ENCODE measurements at regions not wholly inside any gene's neighbourhood (a gene's known extent, or its start where the extent isn't known, plus 50 kb on each side); places are given as distances from the start of the nearest gene placed in this dataset.
"Not testable (repeated sequence)": the region's sequence is repeated elsewhere in the genome, so short reads cannot be mapped to it uniquely, and the experiment has no call there.

DNA sequence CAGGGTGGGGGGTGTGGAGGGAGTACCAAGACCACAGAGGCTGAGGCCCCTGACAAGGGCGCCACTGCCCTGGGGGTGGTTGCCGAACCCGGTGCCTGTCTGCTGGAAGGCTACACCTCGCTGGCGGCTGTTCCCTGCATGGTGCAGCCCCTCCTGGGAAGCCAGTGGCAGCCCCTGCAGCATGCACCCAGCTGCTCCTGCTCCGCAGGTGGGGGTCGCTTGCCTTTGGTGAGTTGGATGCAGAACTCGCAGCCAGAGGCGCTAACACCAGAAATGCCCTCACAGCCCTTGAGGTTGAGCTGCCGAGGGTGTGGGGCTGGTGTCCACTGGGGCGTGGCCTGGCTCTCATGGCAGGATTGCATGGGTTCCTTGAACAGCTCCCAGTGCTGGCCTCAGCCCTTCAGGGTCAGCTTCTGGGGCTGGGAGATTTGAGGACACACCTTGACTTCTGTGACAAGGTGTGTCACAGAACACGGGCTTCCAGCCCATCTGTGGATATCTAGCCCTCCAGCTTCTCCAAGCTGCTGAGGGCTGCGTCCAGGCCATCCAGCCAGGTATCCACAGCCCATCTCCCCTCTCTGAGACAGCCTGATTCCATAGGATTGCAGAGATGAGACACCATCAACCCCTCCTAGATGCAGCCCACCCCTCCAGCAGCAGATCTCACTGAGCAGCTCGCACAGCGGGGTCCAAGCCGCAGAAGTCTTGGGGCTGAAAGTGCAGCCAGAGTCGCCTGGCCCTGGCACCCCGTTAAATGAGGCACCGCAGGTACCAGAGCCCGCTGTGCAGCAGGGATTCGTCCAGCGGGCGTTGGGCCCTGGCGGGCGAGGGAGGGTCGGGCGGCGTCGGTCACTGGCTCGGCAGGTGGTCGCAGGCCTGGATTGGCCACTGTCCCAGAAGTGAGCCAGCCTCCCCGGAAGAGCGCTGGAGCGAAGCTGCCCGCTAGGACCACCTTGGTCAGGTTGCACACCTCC, 586.3 kb downstream of the KCNJ18 start:
- TF ChIP-seq Cebpa-rat (IDR thresholded peaks at IDR 0.05) = no peak
- Histone ChIP-seq H3K27ac (no peak overlapping the region), H3K27me3 (no peaks in the 10 kb centered on the region), H3K4me2 (no peak overlapping the region), H4K20me1 (no peaks in the 10 kb centered on the region), H3K9ac (no peak overlapping the region), H3K4me1 (no peaks in the 10 kb centered on the region), H3K36me3 (no peaks in the 10 kb centered on the region), H3K4me3 (no peak overlapping the region), H3K9me3 (replicated peaks in 1 of 11) (peaks cover 0 to 19% (median 8%) of the 10 kb centered on the region in 11 experiments; a peak in 12 of 22 replicates)

- Histone ChIP-seq H3K4me1 (peaks cover 0 to 12% (median 8%) of the 10 kb centered on the region in 10 experiments; a peak in 15 of 20 replicates), H3K36me3 (no peaks in the 10 kb centered on the region), H3K27ac (no peak overlapping the region), H3K4me2 (peak overlapping the region in 8 of 11 experiments; percentile 32 to 75 (median 52); a peak in 15 of 22 replicates), H4K20me1 (no peaks in the 10 kb centered on the region), H3K9me3 (replicated peaks in 1 of 11) (no peaks in the 10 kb centered on the region), H3K27me3 (no peaks in the 10 kb centered on the region), H3K4me3 (no peak overlapping the region), H3K9ac (no peak overlapping the region)
- no peak for TF ChIP-seq Cebpa-rat (IDR thresholded peaks at IDR 0.05)
Observed at GRCh38 chr17:22286337-22287041, 594.2 kb downstream of the KCNJ18 start.

DNA sequence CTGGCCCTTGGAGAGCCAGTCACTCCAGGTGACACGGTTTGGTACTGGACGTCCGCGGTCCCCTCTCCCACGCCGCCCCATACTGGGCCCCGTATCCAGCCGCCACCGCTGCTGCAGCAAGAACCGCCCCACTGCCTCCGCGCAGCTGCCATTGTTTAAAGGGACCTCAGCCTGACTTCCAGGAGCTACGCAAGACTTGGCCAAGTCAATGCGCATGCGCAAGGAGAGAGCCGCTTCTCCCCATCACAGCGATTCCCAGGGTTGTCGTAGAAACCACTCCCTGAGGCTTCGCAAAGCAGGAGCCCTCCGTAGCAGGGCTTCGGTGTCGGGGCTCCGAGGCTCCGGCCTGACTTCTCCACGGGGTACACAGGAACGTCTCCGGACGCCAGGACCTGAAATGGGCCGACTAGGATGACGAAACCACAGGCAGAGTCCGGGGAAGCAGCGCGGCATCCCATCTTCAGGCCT, 606.2 kb downstream of the KCNJ18 start:
- not testable (repeated sequence) for H3K36me3 ChIP-seq, H3K27me3 ChIP-seq, H3K4me2 ChIP-seq, H3K27ac ChIP-seq, H3K9ac ChIP-seq, H3K4me1 ChIP-seq, H4K20me1 ChIP-seq, H3K4me3 ChIP-seq
- H3K9me3 ChIP-seq (replicated peaks in 1 of 11) = peaks cover 4 to 40% (median 17%) of the 10 kb centered on the region in 11 experiments; a peak in 16 of 22 replicates

- H3K4me1 ChIP-seq = no peaks in the 10 kb centered on the region
- no peak overlapping the region for H3K4me2 ChIP-seq
- H3K9ac ChIP-seq = no peak overlapping the region
- no peaks in the 10 kb centered on the region for H4K20me1 ChIP-seq
- no peak for TF ChIP-seq Cebpa-rat (IDR thresholded peaks at IDR 0.05)
- no peak overlapping the region for H3K27ac ChIP-seq
- H3K27me3 ChIP-seq = no peaks in the 10 kb centered on the region
- H3K9me3 ChIP-seq (replicated peaks in 1 of 11) = peaks cover 13 to 57% (median 34%) of the 10 kb centered on the region in 11 experiments; a peak in 20 of 22 replicates
- H3K4me3 ChIP-seq = no peak overlapping the region
- H3K36me3 ChIP-seq = no peaks in the 10 kb centered on the region
Observed at GRCh38 chr17:22300177-22300576, 607.9 kb downstream of the KCNJ18 start.

GRCh38 chr17:22300731-22301352, 608.5 kb downstream of the KCNJ18 start:
- no peak overlapping the region for H3K9ac ChIP-seq
- no peaks in the 10 kb centered on the region for H3K27me3 ChIP-seq
- H4K20me1 ChIP-seq = no peaks in the 10 kb centered on the region
- no peaks in the 10 kb centered on the region for H3K36me3 ChIP-seq
- TF ChIP-seq Cebpa-rat (IDR thresholded peaks at IDR 0.05) = no peak
- H3K4me2 ChIP-seq = no peak overlapping the region
- H3K27ac ChIP-seq = no peak overlapping the region
- H3K4me3 ChIP-seq = no peak overlapping the region
- H3K9me3 ChIP-seq (replicated peaks in 1 of 11) = peaks cover 13 to 63% (median 36%) of the 10 kb centered on the region in 11 experiments; a peak in 20 of 22 replicates
- no peaks in the 10 kb centered on the region for H3K4me1 ChIP-seq

DNA sequence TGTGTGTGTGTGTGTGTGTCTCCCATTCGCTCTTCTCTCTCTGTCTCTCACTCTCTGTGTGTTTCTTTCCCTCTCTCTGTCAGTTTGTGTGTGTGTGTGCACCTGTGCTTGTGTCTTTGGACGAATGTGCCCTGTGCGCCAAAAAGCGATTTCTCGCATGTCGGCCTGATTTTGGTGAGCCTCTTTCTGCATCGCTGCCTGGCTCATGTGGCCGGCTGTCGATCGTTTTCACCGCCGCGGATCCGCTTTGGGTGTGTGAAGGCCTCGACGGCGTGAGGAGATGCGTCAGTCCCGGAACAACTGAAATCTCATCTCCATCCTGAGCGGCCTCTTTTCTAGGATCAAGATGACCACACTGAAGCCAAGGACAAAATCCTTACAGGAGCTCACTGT, 609.0 kb downstream of the KCNJ18 start:
- no peak overlapping the region for H3K4me2 ChIP-seq
- H3K4me1 ChIP-seq = no peaks in the 10 kb centered on the region
- TF ChIP-seq Cebpa-rat (IDR thresholded peaks at IDR 0.05) = no peak
- no peak overlapping the region for H3K9ac ChIP-seq
- H3K4me3 ChIP-seq = no peak overlapping the region
- H3K27me3 ChIP-seq = no peaks in the 10 kb centered on the region
- no peak overlapping the region for H3K27ac ChIP-seq
- peaks cover 13 to 64% (median 36%) of the 10 kb centered on the region in 11 experiments; a peak in 20 of 22 replicates for H3K9me3 ChIP-seq (replicated peaks in 1 of 11)
- no peaks in the 10 kb centered on the region for H3K36me3 ChIP-seq
- H4K20me1 ChIP-seq = no peaks in the 10 kb centered on the region

DNA sequence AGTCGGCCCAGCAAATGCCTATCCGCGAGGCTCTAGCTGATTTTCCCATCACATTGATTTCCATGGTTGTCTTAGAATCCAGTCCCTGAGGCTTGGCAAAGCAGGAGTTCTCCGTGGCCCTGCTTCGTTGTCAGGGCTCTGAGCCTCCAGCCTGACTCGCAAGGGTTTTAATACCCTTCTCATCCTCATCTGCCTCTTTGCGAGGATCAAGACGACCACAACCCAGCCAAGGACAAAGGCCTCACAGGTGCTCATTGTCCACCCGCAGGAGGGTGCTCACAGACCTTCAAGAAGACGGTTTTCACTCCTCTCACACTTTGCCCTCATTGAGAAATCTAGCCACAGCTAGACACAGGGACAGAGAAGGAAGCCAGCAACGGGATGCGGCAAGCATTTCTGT, 610.8 kb downstream of the KCNJ18 start:
- Histone ChIP-seq H3K27me3 (no peaks in the 10 kb centered on the region), H3K4me2 (no peak overlapping the region), H3K36me3 (no peaks in the 10 kb centered on the region), H3K9me3 (replicated peaks in 1 of 11) (peaks cover 13 to 64% (median 36%) of the 10 kb centered on the region in 11 experiments; a peak in 20 of 22 replicates), H4K20me1 (no peaks in the 10 kb centered on the region), H3K9ac (no peak overlapping the region), H3K27ac (no peak overlapping the region), H3K4me1 (no peaks in the 10 kb centered on the region), H3K4me3 (no peak overlapping the region)
- TF ChIP-seq Cebpa-rat (IDR thresholded peaks at IDR 0.05) = no peak

GRCh38 chr17:22303865-22304264, 611.5 kb downstream of the KCNJ18 start:
- H3K36me3 ChIP-seq = no peaks in the 10 kb centered on the region
- TF ChIP-seq Cebpa-rat (IDR thresholded peaks at IDR 0.05) = no peak
- no peak overlapping the region for H3K4me2 ChIP-seq
- H3K9me3 ChIP-seq (replicated peaks in 1 of 11) = peaks cover 13 to 64% (median 36%) of the 10 kb centered on the region in 11 experiments; a peak in 20 of 22 replicates
- H3K27me3 ChIP-seq = no peaks in the 10 kb centered on the region
- H3K4me1 ChIP-seq = no peaks in the 10 kb centered on the region
- no peak overlapping the region for H3K27ac ChIP-seq
- no peaks in the 10 kb centered on the region for H4K20me1 ChIP-seq
- H3K9ac ChIP-seq = no peak overlapping the region
- H3K4me3 ChIP-seq = no peak overlapping the region

All from BLaER1 treated with 17β-estradiol and CSF1 and Interleukin-3, amounts not matched to agents 10 nM and 100 nM (cell line).